DMS 273 treated with DMSO at 0.1 percent for 48 hours (cell line): ENCODE measurements at regions not wholly inside any gene's neighbourhood (a gene's known extent, or its start where the extent isn't known, plus 50 kb on each side); places are given as distances from the start of the nearest gene placed in this dataset.

Experiments used
- DNase-seq: peaks from one replicate; lab custom pipeline; 2025; lab: John Stamatoyannopoulos, UW

DNA sequence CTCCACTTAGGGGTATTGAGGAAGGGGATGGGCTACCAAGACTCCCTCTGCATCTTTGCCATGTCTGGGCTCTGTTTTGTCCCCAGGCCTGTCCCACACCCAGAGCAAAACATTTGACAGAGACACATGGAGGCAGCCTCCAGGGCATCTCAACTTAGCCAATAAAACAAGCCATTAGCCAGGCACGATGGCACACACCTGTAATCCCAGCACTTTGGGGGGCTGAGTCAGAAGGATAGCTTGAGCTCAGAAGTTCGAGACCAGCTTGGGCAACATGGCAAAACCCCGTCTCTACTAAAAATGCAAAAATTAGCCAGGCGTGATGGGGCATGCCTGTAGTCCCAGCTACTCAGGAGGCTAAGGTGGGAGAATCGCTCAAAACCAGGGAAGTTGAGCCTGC is 120.3 kb upstream of the IPO9 start:
- no peak for DNase-seq

GRCh38 chr1:201709564-201710295 is 119.2 kb upstream of the IPO9 start:
- no peak for DNase-seq

DNA sequence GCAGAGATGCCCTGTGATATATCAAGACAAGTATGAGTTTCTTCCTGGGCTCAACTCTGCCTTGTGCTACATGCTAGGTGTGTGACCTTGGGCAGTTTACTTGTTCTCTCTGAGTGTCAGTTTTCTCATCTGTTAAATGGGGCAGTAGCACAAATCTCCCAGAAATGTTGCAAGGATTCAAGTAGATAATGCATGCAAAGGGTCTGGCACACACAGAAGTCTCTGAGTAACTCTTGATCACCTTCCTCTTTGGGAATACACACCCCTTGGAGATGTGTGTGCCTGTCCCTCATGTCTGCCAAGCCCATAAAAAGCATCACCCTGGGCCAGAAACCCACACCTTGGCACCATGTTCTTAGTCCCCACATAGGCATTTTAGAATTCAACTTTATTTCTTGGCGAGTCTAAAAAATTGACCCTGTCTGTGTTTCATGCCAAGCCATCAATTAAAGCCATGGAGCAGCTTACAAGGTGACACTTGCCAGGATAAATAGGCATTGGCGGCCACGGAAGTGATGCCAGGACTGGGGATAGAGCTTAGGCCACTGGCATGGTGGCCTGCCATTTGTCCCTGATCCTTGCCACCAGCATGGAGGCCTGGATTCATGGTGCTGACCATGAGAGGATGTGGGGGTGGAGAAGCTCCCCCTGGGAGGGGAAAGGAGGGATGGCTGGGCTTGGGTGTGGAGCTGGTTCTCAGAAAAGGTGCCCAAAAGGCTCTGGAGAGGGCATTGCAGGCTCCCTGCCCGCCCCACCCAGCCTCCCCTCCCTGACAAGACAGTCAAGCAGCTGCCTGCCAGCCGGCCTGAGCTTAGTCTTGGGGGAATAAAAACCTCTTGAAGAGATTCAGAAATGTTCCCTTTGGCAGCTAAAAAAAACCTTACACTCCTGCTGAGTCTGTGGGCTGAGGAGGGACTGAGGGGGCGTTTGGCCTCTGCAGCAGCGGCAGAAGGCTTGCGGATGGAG is 118.0 kb upstream of the IPO9 start:
- no peak for DNase-seq

DNA sequence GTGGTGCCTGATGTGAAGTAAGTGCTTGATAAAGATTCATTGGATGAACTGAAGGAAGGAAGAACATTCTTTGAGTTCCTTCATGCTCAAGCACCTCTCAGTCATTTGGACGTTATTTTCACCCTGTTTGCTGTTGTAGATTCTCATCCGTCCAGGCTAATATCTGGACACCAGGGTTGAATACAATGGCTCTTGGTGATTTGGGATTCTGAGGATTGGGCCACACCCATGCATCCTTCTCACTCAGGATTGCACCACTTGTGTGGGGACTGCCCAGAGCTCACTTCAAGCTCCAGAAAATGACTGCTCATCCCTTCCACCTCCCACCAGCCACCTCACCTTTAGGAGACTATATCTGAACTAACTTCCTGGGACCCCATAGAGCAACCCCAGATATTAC is 117.1 kb upstream of the IPO9 start:
- DNase-seq = no peak

GRCh38 chr1:201712387-201713085 is 116.4 kb upstream of the IPO9 start:
- no peak for DNase-seq

- peak; percentile 76 for DNase-seq
Measured at GRCh38 chr1:201713086-201713810, 115.7 kb upstream of the IPO9 start.

DNA sequence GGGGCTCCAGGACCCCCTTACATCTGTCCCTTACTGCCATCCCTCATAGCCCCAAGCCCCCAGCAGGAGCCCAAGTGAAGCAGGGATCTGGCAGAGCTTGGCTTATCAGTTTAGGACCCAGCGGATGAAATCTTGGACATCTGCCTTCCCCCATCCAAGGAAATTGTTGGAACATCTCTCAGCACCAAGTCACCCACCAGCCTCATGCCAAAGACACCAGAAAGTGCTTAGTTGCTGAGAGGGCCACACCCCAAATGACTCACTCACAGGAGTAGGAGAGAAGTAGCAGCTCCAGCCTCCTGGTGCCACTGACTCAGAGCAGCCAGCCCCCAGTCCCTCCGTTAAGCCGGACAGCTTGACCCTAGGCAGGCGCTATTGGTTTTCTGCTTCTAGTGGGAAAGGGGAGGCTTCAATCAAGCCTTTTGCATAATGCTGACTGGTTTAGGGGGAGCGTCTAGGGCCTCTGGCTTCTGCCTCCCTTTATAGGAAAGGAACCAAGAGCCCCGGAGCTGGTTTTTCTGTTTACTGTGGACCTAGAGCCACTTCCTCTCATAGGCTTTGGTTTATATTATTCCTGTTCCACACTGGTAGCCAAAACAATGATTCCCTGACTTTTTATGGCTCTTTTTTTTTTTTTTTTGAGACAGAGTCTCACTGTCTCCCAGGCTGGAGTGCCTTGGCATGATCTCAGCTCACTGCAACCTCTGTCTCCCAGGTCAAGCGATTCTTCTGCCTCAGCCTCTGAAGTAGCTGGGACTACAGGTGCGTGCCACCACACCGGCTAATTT is 114.2 kb upstream of the IPO9 start:
- DNase-seq = peak; percentile 32

DNA sequence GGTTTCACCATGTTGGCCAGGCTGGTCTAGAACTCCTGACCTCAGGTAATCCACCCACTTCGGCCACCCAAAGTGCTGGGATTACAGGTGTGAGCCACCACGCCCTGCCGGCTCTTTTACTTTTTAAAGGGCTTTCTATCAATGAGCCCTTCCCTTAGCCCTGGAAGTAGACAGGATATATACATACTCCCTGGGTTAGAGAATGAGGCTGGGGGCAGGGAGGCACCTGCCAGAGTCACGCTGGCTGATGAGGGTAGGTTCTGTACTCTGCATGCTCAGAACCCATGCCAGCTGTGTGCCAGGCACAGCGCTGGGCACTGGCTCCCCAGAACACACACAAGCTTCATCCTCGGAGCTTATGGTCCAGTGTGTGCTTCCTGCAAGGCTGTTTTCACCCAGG is 113.6 kb upstream of the IPO9 start:
- DNase-seq = no peak

DNA sequence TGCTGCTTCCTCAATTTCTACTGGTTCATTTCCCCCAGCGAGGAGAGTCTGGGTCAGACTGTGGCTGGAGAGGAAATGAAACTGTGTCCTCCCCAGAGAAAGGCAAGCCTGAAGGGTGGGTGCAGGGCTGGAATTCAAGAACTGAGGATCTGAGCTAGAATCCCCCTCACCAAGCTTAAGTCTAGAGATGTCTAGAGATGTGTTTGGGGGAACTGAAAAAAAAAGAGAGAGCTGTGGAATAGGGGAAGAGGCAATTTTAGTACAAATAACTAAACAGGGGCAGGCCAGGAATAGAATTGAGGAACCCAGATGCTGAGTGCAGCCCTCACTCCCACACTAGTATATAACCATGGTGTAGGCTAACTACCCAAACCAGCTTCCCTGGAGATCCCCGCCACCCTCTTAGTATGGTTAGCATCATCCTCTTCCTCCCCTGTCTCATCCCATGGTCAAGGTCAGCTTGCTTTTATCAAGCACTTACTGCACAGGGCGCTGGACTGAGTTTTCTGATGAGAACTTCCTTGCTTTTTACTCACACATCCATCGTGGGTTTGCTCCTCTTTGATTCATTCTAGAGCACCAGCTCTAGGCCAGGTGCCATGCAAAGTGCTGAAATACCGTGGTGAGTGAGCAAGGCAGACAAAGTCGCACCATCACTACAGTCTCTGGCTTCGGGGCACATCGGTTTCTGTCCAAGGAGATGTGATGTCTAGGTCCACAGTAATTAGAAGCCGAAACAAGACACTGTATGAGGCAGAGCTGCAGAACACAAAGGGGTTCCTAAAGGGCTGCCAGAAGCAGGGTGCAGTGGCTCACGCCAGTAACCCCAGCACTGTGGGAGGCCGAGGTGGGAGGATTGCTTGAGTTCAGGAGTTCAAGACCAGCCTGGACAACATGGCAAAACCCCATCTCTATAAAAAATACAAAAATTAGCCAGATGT is 112.9 kb upstream of the IPO9 start:
- no peak for DNase-seq

DNA sequence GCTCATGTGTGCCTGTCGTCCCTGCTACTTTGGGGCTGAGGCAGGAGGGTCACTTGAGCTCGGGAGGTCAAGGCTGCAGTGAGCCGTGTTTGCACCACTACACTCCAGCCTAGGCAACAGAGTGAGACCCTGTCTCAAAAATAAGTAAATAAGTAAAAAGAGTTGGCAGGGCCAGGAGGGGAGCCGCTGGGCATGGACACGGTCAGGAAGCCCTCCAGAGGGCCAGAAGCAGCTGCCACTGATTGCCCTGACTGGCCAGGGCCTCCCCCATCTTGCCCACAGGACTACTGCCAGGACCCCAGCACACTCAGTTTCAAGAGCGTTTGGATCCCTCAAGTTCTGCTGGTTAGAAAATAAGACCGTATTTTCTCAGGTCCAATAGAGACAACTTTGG is 112.2 kb upstream of the IPO9 start:
- DNase-seq = no peak

- no peak for DNase-seq
Measured at GRCh38 chr1:201717286-201717685, 111.7 kb upstream of the IPO9 start.

- DNase-seq = no peak
Measured at GRCh38 chr1:201718346-201719202, 110.4 kb upstream of the IPO9 start.

DNA sequence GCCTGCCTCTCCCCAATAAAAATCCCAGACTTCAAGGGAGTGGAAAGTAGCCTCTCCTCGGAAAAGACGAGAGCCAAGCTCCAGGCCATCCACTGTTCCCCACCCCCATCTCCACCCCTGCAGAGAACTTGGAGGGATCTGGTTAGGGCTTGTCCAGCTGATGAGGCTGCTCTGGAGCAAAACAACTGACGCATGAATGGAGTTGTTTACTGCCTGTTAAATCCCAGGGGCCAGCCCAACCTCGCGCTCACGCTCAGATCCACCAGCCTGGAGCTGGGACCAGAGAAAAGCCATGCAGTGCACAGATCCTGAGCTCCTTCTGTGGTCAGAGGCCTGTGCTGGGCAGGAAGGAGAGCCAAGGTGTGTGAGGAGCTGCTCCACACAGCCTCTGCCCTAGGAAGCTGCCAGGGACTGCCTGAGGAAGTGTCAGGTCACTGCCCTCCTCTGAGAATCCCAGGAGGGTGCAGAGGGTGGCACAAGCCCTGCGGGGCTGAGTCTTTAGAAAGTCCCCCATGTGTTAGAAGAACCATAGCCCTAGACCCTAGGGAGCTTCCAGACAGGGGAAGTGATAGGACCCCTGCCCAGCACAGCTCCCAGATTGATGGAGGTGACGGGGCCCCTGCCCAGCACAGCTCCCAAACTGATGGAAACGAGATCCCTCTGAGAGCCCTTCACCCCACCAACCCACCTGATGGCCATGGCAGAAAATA is 109.0 kb upstream of the IPO9 start:
- DNase-seq = peak; percentile 33

DNA sequence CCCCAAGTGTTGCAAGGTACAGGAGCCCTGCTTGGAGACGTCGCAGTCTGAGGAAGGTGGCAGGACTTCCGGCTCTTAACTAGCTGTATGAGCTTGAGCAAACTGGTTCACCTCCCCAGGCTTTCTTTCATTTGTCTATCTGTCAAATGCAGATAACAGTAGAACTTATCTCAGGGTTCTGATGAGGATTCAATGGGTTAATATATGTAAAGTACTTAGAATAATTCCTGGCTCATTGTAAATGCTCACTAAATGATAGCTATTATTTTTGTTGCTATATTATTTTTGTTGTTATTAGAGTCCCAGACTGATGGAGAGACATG is 108.5 kb upstream of the IPO9 start:
- DNase-seq = no peak

GRCh38 chr1:201721082-201722049 is 107.6 kb upstream of the IPO9 start:
- no peak for DNase-seq

DNA sequence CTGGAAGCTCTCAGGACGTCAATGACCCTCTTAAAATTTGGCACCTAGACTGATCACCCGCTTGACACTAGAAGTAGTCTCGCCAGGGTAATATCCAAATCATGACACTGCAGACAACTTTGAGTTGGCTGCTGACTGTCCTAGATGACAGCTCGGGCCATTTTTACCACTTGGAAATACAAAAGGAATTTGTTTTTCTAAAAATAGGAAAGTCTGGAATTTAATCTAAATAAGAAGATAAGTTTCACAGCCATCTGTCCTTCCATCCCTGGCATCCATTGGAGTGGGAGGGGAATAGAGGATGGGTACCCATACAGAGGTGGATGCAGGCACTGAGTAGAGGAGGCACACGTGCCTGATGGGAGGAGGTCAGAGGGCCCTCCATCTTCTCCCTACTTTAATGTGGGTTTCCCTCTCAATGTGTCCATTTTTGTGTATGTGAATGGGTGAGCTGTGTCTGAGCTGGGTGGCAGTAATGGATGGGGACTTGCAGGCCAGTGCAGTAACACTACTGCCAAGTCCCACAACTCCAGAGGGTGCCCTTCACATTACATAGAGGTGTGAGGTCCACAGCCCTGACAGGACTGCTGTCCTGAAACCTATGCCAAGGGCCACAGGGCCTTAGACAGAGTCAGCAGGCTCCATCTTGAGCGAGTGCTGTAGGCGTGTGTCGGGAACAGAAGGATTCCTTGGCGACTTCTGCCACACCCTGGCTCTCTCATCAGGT is 104.8 kb upstream of the IPO9 start:
- DNase-seq = no peak

DNA sequence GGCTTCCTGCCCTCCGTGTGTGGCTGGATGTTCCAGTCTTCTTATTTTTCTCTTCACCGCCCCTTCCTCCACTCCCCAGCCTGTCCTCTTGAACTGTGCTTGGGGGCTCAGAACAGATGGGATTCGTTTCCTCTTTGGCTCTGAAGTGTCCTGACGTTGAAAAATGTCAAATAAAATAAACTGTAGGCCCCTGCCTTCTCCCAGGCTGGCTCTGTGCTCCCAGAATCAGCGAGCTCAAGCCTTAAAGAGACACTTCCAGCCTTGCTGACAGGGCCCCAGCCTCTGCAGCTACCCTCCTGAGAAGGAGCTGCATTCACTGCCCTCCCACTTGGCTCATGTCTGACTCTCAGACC is 104.2 kb upstream of the IPO9 start:
- no peak for DNase-seq
